ENCODE measurements at regions not wholly inside any gene's neighbourhood (a gene's known extent, or its start where the extent isn't known, plus 50 kb on each side); places are given as distances from the start of the nearest gene placed in this dataset.

DNA sequence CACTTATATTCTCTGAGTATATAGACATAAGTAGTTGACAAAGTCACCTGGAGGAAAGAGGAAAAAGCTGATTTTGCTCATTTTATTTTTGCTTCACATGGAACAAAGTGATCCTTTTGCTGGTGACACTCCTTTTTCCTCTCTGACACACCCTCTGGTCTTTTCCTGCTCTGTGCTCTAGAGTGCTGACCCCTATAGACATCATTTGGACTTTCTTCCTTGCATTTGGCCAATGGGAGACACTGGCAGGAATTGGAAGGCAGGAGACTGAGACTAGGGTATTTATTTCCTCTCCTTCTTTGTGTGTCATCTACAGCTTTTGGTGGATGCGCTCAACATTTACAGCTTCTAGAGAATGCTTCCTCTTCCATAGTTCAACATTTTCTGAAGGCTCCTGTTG lies 1078.1 kb downstream of the SORCS1 start:
- TF ChIP-seq, protein P1, sequence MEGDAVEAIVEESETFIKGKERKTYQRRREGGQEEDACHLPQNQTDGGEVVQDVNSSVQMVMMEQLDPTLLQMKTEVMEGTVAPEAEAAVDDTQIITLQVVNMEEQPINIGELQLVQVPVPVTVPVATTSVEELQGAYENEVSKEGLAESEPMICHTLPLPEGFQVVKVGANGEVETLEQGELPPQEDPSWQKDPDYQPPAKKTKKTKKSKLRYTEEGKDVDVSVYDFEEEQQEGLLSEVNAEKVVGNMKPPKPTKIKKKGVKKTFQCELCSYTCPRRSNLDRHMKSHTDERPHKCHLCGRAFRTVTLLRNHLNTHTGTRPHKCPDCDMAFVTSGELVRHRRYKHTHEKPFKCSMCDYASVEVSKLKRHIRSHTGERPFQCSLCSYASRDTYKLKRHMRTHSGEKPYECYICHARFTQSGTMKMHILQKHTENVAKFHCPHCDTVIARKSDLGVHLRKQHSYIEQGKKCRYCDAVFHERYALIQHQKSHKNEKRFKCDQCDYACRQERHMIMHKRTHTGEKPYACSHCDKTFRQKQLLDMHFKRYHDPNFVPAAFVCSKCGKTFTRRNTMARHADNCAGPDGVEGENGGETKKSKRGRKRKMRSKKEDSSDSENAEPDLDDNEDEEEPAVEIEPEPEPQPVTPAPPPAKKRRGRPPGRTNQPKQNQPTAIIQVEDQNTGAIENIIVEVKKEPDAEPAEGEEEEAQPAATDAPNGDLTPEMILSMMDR (IDR thresholded peaks at IDR 0.05; ENCODE audit: low read depth, low read length, poor library complexity, severe bottlenecking) = no peak
- TF ChIP-seq EZH2phosphoT487 (IDR thresholded peaks at IDR 0.05; ENCODE audit: borderline replicate concordance, low read length) = no peak
